GM12874 (cell line): ENCODE measurements at regions not wholly inside any gene's neighbourhood (a gene's known extent, or its start where the extent isn't known, plus 50 kb on each side); places are given as distances from the start of the nearest gene placed in this dataset.

ENCODE experiments used
- CTCF ChIP-seq: IDR thresholded peaks from 2 replicates; pipeline ENCODE4 v1.5.1; 2011; ENCODE audit warnings: low read depth, mild to moderate bottlenecking, control low read depth, low read length, moderate library complexity; ENCODE audit not compliant: insufficient read depth

DNA sequence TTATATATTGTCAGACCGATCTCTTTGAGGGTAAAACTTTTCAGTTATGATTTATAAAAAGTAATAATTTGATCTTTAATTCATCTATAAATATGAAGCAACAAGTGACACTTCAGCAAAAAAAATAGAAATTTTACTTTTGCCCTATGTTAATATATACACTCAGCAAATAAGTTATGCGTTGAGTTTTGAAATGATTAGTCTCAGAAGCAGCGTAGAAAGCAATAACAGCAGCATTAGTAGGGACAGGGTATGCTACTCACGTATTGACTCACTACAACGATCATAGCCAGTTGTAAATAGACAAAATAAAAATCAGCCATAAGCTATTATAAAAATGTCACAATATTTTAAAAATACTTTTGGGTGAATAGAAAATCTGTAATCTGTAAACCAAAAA is 1229.2 kb downstream of the ADGRL3 start:
- TF ChIP-seq CTCF: no peak

DNA sequence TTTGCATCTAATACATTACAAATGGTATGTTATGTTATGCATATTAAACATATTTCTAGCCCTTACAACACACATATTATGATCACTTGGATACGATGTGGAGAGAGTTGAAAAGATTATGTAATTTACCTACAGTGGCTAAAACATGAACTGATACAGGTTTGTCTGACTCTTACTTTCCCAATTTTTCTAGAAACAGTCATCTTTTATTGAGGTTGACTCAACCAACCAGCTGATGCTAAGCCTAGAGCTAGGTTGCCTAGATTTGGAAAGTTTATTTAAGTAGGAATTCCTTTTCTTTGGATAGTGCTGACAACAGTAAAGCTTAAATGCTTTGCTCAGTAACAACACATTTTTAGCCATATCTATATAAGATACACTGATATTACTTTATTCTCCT is 1215.1 kb downstream of the ADGRL3 start:
- TF ChIP-seq CTCF: no peak

DNA sequence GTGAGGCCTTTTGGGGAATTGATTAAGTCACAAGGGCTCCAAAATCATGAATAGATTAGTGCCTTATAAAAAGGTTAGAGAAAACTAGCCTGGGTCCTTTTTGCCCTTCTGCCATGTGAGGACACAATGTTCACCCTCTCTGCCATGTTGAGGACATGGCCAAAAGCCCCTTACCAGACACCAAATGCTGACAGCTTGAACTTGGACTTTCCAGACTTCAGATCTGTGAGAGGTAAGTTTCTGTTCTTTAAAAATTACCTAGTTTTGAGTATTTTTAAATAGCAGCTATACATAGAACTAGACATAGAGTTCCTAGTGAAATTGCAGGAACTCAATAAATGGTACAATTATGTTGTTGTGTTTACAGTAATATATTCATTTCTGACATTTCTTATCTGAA is 1214.4 kb downstream of the ADGRL3 start:
- no peak for TF ChIP-seq CTCF

- TF ChIP-seq CTCF: no peak
These were observed 1210.4 kb downstream of the ADGRL3 start for GRCh38 chr4:62410371-62411003.

GRCh38 chr4:62408454-62408853 is 1208.3 kb downstream of the ADGRL3 start:
- no peak for TF ChIP-seq CTCF

GRCh38 chr4:62407534-62407933 is 1207.4 kb downstream of the ADGRL3 start:
- TF ChIP-seq CTCF: no peak

DNA sequence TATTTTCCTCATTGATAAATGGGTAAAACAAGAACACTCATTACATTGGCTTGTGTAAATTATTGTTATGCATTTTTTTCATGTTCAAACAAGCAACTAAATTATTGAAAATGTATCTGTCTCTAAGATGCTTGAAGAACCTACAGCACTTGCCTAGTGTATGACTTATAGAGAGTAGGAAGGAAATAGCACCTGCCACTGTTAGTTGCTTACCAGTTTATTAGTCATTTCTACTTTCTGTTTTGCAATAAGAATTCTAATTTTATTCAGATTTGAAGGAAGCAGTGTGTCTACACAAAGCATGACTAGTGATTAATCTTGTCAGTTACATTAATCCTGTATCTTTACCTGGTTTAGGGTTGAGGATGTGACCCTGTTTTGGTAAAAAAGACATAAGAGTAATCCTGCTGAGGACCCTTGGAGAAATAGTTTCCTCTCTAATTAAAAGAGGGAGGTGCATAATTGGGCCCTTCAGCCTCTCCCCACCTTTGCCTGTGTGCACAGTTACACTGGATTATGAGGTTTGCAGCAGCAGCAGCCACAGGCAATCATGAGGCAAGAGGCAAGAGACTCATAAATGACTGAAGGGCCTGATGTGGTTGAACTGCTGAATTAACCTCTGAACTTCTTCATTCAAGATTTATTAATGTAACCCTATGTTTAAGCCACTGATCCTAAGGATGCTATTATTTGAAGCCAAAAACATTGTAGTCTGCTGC is 1202.1 kb downstream of the ADGRL3 start:
- no peak for TF ChIP-seq CTCF
